Keratinocyte (primary cell): ENCODE measurements at regions not wholly inside any gene's neighbourhood (a gene's known extent, or its start where the extent isn't known, plus 50 kb on each side); places are given as distances from the start of the nearest gene placed in this dataset.

Experiments used
- EZH2 ChIP-seq: IDR thresholded peaks from one replicate; pipeline ENCODE4 v1.6.1; 2012; ENCODE audit warnings: inconsistent platforms, mild to moderate bottlenecking, low read length, moderate library complexity
- TF ChIP-seq, protein P1 (sequence below), 3 experiments: IDR thresholded peaks in 1 of 3; conservative IDR thresholded peaks in 1 of 3; optimal IDR thresholded peaks in 1 of 3; 2 replicates in 2 of 3; 3 replicates in 1 of 3; pipeline versions ENCODE3 to v1.5.1; 2011; ENCODE audit warnings: low read length in 3 of 3, mild to moderate bottlenecking in 3 of 3, moderate library complexity in 2 of 3, control low read depth in 1 of 3, inconsistent platforms in 1 of 3; ENCODE audit not compliant: insufficient read depth in 2 of 3; ENCODE audit errors: extremely low read depth in 1 of 3

DNA sequence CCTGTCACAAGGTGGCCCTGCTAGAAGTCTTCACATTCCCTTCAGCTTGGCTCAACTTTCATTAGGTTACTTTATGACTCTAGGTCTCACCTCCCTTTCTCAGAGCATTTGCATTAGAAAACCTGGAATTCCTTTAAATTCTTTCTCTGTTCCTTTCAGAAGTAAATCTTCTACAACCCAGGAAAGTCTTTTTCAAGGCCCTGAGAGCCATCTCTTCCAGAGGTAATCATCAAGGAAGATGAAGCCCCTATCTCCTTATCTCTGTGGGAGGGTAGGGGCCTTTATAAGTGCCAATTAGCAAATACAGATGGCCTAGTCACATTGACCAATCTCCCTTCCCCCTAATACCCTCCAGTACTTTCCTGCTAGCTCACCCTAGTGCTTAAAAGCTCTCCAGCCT is 848.0 kb upstream of the FAM98A start:
- TF ChIP-seq, protein P1, sequence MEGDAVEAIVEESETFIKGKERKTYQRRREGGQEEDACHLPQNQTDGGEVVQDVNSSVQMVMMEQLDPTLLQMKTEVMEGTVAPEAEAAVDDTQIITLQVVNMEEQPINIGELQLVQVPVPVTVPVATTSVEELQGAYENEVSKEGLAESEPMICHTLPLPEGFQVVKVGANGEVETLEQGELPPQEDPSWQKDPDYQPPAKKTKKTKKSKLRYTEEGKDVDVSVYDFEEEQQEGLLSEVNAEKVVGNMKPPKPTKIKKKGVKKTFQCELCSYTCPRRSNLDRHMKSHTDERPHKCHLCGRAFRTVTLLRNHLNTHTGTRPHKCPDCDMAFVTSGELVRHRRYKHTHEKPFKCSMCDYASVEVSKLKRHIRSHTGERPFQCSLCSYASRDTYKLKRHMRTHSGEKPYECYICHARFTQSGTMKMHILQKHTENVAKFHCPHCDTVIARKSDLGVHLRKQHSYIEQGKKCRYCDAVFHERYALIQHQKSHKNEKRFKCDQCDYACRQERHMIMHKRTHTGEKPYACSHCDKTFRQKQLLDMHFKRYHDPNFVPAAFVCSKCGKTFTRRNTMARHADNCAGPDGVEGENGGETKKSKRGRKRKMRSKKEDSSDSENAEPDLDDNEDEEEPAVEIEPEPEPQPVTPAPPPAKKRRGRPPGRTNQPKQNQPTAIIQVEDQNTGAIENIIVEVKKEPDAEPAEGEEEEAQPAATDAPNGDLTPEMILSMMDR (optimal IDR thresholded peaks at IDR 0.05 in 1 of 3, IDR thresholded peaks at IDR 0.05 in 1 of 3, conservative IDR thresholded peaks at IDR 0.05 in 1 of 3; ENCODE audit: extremely low read depth in 1 of 3, insufficient read depth in 2 of 3, low read length in 3 of 3): no peak
- TF ChIP-seq EZH2: no peak
